Spleen (tissue), 7 donors: ENCODE measurements at regions not wholly inside any gene's neighbourhood (a gene's known extent, or its start where the extent isn't known, plus 50 kb on each side); places are given as distances from the start of the nearest gene placed in this dataset.

Source experiments
- CTCF ChIP-seq, 11 experiments: fragments of 200-600 bp in 7 of 11; fragments of 450-650 bp in 4 of 11; sonication (generic) in 4 of 11; IDR thresholded peaks in 8 of 11; conservative IDR thresholded peaks in 3 of 11; 1 replicate in 7 of 11; 2 replicates in 4 of 11; pipeline versions ENCODE4 v1.4.0 to v1.8.0; 2016 to 2021; ENCODE audit warnings: antibody characterized with exemption in 11 of 11, inconsistent platforms in 4 of 11, mild to moderate bottlenecking in 1 of 11
- POLR2AphosphoS5 ChIP-seq, 3 donors: sonication (generic); formaldehyde crosslinking; IDR thresholded peaks; one replicate each; pipeline ENCODE4 v1.5.1; 2017; ENCODE audit warnings: antibody characterized with exemption in 3 of 3
- donor health status: DM: no; HTN: no; CAD: no; lungs with moderate emphysema.
- donor health status: DM: no; HTN: no; CAD: no.
- donor health status: DM: no; HTN: no; CAD: no.

- TF ChIP-seq POLR2AphosphoS5 (IDR thresholded peaks at IDR 0.05) (no peak), CTCF (IDR thresholded peaks at IDR 0.05 in 8 of 11, conservative IDR thresholded peaks at IDR 0.05 in 3 of 11) (no peak)
These were observed 447.9 kb downstream of the GPATCH2 start for GRCh38 chr1:217182992-217183391.
